Activated naive CD4-positive, alpha-beta T cell treated with Interleukin-2 at 50 U/mL for 16 hours (primary cell): ENCODE measurements at regions not wholly inside any gene's neighbourhood (a gene's known extent, or its start where the extent isn't known, plus 50 kb on each side); places are given as distances from the start of the nearest gene placed in this dataset.
"Not testable (repeated sequence)": the region's sequence is repeated elsewhere in the genome, so short reads cannot be mapped to it uniquely, and the experiment has no call there.

Experiments used
- DNase-seq: peaks from one replicate; pipeline ENCODE4 v3.0.0-alpha.2; 2020

DNA sequence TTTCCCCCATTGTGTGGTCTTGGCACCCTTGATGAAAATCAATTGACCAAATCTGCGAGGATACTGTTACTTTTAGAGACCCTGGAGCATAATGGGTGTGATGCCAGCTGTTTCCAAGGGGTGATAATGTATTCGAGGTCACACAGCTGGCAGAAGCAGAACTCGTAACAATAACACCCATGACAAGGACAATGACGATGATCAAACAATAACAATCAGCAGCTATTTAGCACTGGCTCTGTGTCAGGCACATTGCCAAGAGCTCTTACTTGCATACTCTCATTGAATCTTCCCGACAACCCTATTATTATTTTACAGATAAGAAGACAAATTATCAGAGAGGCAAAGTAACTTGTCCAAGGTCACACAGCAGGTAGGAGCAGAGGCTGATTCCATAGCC lies 223.7 kb upstream of the MSX2 start:
- DNase-seq: no peak

DNA sequence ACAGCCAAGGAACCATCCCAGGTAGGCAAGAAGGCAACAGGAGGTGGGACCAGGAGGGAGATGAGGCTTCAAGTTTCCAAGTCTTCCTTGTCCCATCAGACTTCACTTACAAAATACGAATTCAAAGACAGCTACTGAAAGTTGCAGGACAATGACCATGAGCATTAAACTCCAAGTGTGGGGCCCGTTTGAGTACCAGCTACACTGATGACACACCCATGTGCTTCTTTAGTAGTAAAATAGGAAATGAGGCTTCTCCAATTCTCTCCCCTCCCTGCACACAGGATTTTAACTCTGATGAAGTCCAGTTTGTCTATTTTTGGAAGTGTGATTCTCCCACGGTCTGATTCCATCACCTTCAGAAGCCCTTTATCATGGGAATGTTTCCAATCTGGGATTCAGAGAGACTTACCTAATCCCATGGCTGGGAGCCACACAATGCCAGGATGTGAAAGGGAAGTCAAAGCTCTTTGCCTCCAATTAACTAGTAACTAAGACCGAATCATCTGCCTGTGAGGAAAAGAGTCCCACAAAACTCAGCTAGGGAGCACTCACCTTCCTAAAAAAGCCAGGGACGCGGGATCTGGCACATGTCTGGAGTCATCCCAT lies 222.8 kb upstream of the MSX2 start:
- DNase-seq: no peak

DNA sequence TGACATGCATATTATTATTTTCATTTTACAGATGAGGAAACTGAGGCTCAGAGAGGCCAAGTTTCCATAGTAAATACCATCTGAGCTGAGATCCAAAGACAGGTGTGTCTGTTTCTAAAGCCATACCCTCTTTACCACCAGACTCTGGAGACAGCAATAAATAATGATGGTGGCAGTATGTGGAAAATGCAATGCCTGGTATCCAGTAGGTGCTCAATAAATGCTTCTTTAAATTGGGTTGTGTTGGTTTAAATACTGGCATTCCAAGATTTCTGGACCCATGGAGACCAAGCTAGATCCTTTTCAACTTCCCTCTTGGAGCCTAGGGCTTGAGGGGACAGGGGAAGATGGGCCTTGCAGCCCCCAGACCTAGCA lies 221.3 kb upstream of the MSX2 start:
- DNase-seq: no peak

DNA sequence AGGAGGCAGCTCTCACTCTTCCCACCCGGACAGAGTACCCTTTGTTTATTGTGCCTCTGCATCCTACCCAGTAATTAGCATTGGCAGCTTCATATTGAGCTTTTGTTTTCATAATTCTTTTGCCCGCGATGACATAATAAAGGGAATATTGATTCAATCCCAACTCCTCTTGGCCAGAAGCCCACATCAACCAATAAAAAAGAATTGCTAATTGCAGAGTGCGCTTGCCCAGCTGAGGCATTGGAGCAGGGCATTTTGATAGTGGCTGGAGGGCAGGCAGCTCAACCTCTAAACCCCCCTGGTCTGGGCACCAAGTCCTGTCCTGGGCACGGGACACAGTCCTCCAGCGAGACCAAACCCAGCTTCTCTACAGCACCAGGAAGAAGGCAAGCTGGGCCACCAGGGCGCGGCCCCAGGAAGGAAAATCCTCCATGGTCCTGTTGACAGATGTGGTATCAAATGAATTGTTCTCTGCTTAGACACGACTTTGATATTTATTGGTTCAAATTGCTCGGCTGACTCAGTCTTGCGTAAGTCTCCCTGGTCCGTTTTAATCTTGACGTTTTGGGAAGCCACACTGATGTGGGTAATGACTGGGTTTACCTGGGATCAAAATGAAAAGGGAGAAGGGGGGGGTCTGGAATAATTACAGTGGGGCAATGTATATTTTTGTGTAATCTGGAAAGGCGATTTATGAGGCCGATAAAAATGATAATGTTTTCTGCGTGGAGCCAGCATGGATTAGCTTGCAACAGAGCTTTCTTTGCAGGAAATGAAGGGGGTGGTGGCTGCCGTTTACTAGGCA lies 220.7 kb upstream of the MSX2 start:
- no peak for DNase-seq

DNA sequence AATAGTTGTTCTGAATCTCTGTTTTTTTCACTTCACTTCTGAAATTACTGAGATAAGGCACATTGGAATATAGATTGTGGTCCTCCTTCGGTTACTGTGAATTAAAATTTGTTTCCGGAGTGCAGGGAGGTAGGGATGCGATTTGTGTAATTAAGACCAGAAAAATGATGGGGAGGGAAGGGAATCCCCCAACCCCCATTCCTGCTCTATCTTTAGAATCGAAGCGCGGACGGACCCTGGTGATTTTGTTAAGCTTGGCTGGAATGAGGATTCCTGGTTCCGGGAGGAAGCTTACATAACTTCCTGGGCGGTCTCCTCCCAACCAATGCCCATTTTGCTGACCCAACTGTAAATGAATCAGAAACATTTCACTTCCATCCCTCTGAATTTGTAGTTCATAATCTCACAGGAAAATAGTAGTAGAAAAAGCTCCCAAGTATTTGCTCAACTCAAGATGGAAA lies 220.1 kb upstream of the MSX2 start:
- DNase-seq: no peak

DNA sequence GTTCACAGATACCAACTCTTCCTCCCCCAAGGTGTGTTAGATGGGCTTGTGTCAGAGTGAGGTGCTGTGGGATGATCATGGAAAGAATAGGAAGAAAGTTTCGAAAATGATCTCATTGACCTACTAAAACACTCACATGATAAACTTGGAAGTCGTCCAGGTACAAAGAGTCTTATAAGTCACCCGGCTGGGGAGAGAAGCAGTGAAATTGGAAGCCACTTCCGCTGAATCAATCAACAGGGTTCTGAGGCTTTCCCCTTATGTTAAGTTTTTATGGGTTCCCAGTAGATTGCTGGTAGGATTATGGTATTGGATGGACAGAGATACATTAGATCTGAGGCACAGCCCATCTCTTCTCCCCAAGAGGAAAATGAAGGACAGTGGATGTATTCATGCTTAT lies 218.8 kb upstream of the MSX2 start:
- DNase-seq: no peak

DNA sequence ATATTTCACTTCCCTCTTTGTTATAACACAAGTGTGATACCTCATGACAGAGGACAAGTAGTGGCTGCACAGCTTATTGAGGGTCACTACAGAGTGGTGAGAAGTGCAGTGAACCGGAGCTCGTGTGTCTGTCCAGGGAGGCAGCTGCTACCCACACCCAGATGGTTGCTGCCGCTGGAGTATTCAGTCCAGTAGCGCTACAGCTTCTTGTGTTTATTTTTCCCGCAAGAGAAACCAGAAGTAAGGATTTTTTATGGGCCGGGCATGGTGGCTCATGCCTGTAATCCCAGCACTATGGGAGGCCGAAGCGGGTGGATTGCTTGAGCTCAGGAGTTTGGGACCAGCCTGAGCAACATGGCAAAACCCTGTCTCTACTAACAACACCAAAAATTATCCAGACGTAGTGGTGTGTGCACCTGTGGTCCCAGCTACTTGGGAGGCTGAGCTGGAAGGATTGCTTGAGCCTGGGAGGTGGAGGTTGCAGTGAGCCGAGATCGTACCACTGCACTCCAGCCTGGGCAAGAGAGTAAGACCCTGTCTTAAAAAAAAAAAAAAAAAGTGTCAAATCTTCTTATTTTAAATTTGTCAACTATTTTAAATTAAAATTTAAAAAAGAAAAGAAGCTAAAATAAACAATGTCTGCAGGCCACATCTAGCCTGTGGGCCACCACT lies 213.5 kb upstream of the MSX2 start:
- not testable (repeated sequence) for DNase-seq

DNA sequence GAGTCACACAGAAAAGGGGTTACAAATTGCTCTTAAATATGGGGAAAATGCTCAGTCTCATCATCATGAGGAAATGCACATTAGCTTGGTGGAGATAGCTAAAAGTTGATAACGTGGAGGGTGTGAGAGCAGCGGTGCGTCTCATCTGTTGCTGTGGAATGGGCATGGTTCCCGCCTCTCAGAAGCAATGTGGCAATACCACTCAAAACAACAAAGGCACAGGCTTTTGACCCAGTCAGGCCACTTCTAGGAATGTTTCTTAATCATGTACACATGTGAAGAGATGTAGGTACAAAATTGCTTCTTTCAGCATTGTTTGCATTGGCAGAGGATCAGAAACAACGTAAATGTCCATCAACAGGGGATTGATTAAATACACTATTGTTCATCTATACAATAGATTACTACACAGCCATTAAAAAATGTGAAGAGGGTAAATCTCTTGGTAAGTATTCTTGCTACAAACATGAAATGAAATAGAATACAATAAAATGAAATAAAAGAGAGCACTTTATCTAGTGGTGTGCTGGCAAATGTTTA lies 212.6 kb upstream of the MSX2 start:
- no peak for DNase-seq

DNA sequence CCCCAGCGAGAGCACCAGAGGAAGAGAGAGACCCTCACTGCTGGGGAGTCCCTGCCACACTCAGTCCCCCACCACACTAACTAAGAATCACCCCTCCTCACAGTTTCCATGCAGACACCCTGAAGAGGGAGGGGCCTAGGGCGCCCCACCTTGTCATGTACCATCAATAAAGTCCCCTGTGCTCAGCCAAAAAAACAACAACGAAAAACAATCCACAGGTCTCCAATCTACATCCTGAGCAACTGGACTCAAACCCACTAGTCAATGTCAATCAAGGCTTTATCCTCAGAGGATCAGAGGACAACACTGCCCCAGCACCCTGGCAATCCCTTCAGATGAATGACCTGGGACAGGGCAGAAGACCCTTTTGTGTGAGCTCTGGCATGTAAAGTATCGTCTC lies 210.1 kb upstream of the MSX2 start:
- no peak for DNase-seq

DNA sequence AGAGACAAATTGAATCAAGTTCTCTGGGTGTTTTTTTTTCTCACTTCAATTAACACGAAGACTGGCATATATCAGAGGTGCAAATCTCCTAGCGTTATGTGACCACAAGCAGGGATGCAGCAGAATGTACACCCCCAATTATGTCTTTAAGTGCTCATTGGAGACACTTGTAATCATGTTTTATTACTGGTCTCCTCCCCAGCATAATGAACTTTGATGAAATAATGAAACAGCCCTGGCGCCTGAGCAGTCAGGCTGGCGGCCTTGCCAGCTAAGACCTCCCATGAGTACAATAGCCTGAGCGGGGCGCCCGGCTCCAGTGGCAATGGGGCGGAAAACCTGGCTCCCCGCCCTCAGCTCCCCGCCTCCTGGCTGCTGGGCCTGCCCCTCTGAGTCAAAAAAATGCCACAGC lies 209.4 kb upstream of the MSX2 start:
- no peak for DNase-seq

DNA sequence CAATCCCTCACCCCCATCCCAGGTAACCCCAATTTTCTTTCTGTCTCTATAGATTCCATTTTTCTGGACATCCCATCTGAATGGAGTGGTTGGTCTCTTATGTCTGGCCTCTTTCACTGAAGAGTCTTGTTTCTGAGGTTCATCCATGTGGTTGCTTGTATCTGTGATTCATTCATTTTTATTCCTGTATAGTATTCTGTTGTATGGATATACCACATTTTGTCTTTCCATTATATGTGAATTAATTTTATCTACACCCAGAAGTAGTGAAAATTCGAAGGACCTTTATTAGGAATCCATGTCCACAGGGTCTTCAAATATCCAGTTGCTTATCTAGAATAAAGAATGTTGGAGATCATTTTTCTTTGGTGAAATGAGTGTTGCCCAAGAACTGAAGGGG lies 207.6 kb upstream of the MSX2 start:
- no peak for DNase-seq

DNA sequence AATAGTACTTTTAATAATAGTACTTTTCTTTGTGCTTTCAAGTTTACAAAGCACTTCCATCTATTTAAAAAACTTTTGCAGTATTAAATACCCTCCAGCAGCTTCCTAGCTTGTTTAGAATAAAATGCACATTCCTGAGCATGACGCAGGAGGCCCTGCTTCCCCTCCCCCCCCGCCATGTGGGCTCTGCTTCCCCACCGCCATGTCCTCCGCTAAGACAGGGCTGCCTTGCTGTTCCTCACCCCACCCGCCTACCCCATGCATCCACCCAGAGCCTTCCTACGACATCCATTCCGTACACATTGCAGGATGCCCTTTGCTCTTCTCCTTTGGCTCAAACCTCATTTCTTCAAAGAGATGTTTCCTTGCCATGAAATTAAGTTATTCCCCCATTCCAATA lies 205.9 kb upstream of the MSX2 start:
- no peak for DNase-seq

DNA sequence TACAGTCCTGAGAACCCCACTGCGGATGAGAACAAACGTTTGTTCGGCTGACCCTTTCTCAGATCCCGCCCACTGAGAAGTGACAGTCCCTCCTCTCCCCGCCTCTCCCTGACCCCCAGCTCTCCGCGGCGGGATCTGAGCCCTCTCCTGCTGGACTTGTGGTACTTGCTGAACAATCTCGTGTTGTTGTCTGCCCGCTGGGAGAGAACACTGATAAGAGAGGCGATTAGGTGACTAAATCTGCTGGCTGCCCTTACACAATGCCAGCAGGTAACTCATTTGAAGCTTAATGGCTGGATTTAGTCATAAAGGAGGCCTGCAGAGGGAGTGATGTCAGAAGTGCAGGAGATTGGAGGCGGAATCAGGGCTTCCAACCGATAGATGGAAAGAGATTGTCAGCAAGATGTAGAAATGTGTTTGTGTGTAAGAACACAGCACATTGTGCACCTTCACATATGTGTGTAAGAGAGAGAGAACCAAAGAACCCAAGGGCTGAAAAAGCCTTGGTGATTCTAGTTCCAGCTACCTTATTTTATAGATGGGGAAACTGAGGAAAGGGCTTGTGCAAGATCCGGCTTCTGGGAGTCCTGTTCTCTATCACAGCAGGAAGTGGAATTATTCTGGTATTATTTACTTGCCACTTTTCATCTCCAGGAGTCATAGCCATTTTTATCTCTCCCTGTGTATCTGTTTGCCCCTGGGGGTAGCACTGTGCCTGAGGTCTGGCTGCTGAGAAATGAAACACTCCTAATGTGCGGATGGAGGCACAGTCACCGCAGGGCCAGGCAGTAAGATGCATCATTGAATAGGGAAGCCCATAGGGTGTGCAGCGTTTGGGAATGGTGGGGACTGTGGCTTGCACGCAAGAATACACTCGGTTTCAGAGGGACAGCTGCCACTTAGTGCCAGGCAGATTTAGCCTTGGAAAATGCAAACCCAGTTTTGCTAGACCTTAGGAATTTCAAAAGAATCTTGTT lies 203.7 kb upstream of the MSX2 start:
- DNase-seq: no peak

DNA sequence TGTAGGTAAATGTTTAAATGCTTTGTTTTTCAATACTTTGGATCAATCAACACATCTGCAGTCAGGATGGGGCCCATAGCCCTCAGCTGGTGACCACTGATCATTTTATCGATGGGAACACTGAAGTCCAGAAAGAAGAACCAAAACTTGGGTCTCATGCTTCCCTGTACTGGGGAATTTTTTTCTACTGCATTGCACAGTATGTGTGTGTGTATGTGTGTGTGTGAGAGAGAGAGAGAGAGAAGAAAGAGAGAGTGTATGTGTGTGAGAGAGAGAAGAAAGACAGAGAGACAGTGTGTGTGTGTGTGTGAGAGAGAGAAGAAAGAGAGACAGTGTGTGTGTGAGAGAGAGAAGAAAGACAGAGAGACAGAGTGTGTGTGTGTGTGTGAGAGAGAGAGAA lies 202.9 kb upstream of the MSX2 start:
- no peak for DNase-seq

DNA sequence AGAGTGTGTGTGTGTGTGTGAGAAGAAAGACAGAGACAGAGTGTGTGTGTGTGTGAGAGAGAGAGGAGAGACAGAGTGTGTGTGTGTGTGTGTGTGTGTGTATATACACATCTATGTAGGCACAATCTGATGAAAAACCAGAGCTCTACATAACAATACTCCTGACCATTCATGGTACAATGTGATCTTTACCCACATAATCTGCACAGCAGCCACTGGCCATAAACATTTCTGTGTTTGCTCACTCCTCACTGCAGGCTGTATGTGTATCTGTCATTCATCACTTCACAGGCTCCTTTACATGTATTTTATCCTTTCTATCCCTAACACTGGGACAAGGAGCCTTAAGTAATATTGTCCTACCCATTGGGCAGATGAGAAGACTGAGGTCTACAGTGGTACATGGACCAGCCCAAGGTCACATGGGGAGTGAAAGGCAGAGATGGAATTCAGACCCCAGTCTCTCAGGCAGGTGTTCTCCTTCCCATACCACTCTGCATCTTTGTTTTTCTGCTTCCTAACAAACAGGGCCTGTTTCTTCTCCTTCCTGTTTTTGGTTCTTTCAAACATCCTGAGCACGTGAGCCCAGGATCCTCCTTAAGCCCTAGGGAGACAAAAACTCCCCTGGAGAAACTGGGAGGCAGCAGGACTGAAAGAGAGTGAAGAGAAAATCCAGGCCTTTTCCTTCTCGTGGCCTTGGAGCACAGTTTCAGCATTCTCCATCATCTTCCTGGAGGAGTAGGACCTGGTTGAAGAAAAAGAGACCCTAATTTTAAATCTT lies 201.7 kb upstream of the MSX2 start:
- no peak for DNase-seq

DNA sequence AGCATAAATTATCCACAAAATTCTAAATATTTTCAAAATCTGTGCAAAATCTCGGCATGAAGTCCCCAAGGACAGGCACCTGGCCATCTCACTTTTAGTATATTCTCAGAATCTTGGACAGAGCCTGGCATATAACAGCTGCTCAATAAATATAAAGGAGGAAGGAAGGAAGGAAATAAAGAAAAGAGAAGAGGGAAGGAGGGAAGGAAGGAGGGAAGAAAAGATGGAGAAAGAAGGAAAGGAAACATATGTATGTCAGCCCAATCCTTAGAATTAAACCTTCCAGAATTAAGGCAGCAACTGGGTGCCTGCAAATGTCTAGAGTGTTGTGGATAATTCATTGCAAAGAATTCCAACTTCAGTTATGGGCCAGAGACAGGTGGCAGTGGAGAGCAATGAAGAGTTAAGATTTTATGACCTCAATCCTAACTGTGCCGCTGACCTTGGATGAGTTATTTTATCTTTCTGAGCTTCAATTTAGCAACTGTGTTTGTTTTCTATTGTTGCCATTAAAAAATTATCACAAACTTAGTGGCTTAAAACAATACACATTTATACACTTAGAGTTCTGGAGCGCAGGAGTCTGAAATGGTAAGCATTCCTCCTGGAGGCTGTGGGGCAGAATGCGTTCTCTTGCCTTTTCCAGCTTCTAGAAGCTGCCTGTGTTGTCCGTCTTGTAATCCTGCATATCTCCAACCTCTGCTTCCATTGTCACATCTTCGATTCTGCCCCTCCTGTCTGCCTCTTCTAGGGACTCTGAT lies 200.9 kb upstream of the MSX2 start:
- DNase-seq: no peak

DNA sequence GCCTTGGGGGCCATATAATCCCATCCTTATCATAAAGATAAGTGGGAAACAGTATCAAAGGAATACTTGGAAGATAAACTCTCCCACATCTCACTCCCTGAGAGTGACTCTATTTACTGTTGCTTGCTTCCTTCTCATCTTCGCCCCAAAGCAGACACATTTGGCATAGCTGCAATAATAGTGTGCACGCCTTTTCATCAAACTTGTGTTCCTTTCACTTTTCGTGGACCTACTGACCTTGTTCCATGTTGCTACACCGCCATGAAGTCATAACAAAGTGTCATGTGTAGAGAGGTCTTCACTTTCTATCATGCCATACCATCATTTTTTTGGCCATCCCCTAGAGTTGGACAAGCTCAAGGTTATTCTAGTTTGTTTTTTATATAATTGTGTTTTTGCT lies 200.0 kb upstream of the MSX2 start:
- DNase-seq: no peak

DNA sequence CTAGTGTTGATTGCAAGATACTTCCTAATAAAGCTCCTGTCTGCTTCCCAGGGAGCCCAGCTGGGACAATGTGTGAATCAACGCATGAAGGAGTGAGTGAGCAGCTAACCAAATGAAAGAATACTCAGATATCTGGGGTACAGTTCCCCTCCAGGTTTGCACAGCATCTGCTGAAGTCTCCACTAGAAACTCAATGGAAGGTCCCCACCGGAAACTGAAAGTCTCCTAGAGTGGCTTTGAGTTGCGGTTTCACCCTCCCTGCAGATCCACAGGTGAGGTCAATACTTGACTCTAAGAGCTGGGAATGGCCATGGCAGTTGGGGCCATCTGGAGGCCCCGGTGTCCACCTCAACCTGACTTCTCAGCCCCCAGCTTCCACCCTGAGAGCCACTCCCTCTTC lies 198.2 kb upstream of the MSX2 start:
- DNase-seq: no peak

DNA sequence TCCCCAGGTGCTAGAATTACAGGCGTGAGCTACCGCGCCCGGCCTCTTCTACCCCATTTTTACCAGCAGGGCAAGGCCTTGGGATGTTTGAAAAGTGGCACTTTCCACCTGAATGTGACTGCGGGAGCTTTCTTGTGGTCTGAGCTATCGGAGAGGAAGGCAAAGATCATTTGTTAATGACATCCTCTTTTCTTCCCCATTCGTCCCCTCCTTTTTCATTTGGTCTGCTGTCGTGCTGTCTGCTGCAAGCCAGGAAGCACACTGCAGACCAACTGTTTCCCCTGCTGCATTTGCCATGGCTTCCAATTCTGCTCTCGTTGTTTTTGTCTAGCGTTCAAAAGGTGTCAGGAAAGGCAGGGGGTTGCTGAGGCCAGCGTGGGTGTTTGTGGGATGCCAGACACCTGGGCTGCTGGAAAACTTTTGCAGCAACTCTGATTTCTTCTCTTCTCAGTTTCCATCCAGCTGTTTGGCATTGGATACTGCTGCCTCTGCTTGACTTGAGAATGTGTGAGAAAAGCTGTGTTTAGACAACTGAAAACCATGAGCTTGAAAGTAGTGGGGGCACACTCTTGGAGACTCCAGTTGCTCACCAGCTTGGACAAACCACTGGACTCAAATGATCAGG lies 196.4 kb upstream of the MSX2 start:
- no peak for DNase-seq

DNA sequence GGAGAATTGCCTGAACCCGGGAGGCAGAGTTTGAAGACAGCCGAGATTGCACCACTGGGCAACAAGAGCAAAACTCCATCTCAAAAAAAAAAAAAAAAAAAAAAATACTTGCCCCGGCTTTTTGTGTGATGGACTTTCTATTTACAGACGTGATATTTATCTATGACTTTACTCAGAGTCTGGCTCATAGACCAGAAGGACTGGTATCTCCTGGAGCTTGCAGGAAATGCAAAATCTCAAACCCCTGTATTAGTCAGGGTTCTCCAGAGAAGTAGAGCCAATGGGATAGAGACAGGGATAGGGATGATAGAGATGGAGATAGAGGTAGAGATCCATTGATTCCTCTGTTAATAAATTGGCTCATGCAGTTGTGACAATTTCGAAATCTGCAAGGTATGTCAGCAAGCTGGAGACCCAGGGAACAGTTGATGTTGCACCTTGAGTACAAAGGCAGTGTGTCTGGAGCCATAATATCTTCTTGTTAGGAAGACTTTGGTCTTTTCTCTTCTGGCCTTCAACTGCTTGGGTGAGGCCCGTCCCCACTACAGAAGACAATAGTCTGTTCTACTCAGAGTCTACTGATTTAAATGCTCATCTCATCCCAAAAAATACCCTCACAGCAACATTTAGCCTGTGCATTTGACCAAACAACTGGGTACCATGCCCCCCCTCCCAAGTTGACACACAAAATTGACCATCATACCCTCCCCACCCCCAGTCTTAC lies 195.4 kb upstream of the MSX2 start:
- DNase-seq: no peak
